CD14-positive monocyte (primary cell): ENCODE measurements at regions not wholly inside any gene's neighbourhood (a gene's known extent, or its start where the extent isn't known, plus 50 kb on each side); places are given as distances from the start of the nearest gene placed in this dataset.

Source experiments
- DNase-seq, 3 donors: peaks; one replicate each; pipeline ENCODE4 v3.0.0-alpha.2; 2011 to 2022
- H2AFZ ChIP-seq: 2 replicates; pipeline ENCODE4 v1.6.0; 2012; ENCODE audit warnings: mild to moderate bottlenecking, low read depth, low read length, inconsistent platforms; ENCODE audit not compliant: insufficient read depth, poor library complexity, severe bottlenecking
- H3K27ac ChIP-seq, 2 donors: 1 replicate in 1 of 2; 2 replicates in 1 of 2; pipeline ENCODE4 v1.5.1; 2012 to 2013; ENCODE audit warnings: low read length in 2 of 2, control low read depth in 1 of 2, inconsistent platforms in 1 of 2, low read depth in 1 of 2, mild to moderate bottlenecking in 1 of 2
- H3K27me3 ChIP-seq, 2 donors: one replicate each; pipeline versions ENCODE4 v1.6.0 to v1.6.1; 2011 to 2013; ENCODE audit warnings: low read length in 2 of 2; ENCODE audit not compliant: control insufficient read depth in 2 of 2, insufficient read depth in 2 of 2
- H3K36me3 ChIP-seq, 2 donors: replicated peaks in 1 of 2; 1 replicate in 1 of 2; 2 replicates in 1 of 2; pipeline versions ENCODE4 v1.5.1 to v1.6.1; 2012 to 2013; ENCODE audit warnings: low read length in 2 of 2, control low read depth in 1 of 2, inconsistent platforms in 1 of 2, mild to moderate bottlenecking in 1 of 2; ENCODE audit not compliant: insufficient read depth in 2 of 2, control insufficient read depth in 1 of 2
- H3K4me1 ChIP-seq, 2 donors: 1 replicate in 1 of 2; 2 replicates in 1 of 2; pipeline versions ENCODE4 v1.5.1 to v1.6.1; 2012 to 2013; ENCODE audit warnings: low read length in 2 of 2, control low read depth in 1 of 2, inconsistent platforms in 1 of 2, mild to moderate bottlenecking in 1 of 2, moderate library complexity in 1 of 2; ENCODE audit not compliant: insufficient read depth in 2 of 2, control insufficient read depth in 1 of 2
- H3K4me2 ChIP-seq: replicated peaks from 2 replicates; pipeline ENCODE3; 2012; ENCODE audit warnings: low read length, moderate library complexity, mild to moderate bottlenecking; ENCODE audit not compliant: poor library complexity, severe bottlenecking; ENCODE audit errors: extremely low read depth
- H3K4me3 ChIP-seq, 3 experiments: fragments of 200-600 bp in 1 of 3; sonication (generic) in 1 of 3; replicated peaks in 1 of 3; 1 replicate in 2 of 3; 2 replicates in 1 of 3; pipeline ENCODE4 v1.5.1; 2011 to 2013; ENCODE audit warnings: low read length in 3 of 3, mild to moderate bottlenecking in 3 of 3, control low read depth in 2 of 3, low read depth in 2 of 3, inconsistent platforms in 1 of 3, moderate library complexity in 1 of 3
- H3K79me2 ChIP-seq: 2 replicates; pipeline ENCODE4 v1.6.0; 2012; ENCODE audit warnings: mild to moderate bottlenecking, control low read depth, inconsistent platforms, low read length, moderate library complexity; ENCODE audit not compliant: insufficient read depth
- H3K9ac ChIP-seq: 2 replicates; pipeline ENCODE4 v1.6.0; 2017; ENCODE audit warnings: low read length, mild to moderate bottlenecking; ENCODE audit not compliant: insufficient read depth, poor library complexity, severe bottlenecking
- H3K9me3 ChIP-seq, 2 donors: replicated peaks in 1 of 2; 1 replicate in 1 of 2; 2 replicates in 1 of 2; pipeline versions ENCODE4 v1.5.1 to v1.6.1; 2012 to 2013; ENCODE audit warnings: low read length in 2 of 2, control low read depth in 1 of 2; ENCODE audit not compliant: control insufficient read depth in 1 of 2, insufficient read depth in 1 of 2
- H4K20me1 ChIP-seq: 2 replicates; pipeline ENCODE4 v1.6.0; 2012; ENCODE audit warnings: mild to moderate bottlenecking, low read length, control low read depth, moderate library complexity; ENCODE audit not compliant: insufficient read depth
- H3K27ac Mint-ChIP-seq, 7 donors: one replicate each; pipeline ENCODE4 v1.8.0; 2020; ENCODE audit warnings: mild to moderate bottlenecking in 7 of 7, mixed read lengths in 7 of 7, moderate library complexity in 6 of 7, inconsistent platforms in 2 of 7
- H3K27me3 Mint-ChIP-seq, 3 donors: one replicate each; pipeline ENCODE4 v1.8.0; 2021 to 2022; ENCODE audit warnings: low read depth in 3 of 3, mild to moderate bottlenecking in 3 of 3, mixed read lengths in 3 of 3, moderate library complexity in 3 of 3, inconsistent platforms in 1 of 3
- H3K36me3 Mint-ChIP-seq, 2 donors: one replicate each; pipeline ENCODE4 v1.8.0; 2020; ENCODE audit warnings: mixed read lengths in 2 of 2, inconsistent platforms in 1 of 2, mild to moderate bottlenecking in 1 of 2
- H3K4me1 Mint-ChIP-seq: one replicate; pipeline ENCODE4 v1.8.0; 2020; ENCODE audit warnings: mild to moderate bottlenecking, mixed read lengths
- H3K4me3 Mint-ChIP-seq, 2 donors: one replicate each; pipeline ENCODE4 v1.8.0; 2020; ENCODE audit warnings: mild to moderate bottlenecking in 2 of 2, mixed read lengths in 2 of 2, moderate library complexity in 1 of 2
- H3K9me3 Mint-ChIP-seq, 7 donors: one replicate each; pipeline ENCODE4 v1.8.0; 2020 to 2022; ENCODE audit warnings: mixed read lengths in 7 of 7, mild to moderate bottlenecking in 6 of 7, moderate library complexity in 6 of 7, inconsistent platforms in 2 of 7
- CTCF ChIP-seq: fragments of 200-600 bp; IDR thresholded peaks from one replicate; pipeline ENCODE4 v1.8.0; 2022; ENCODE audit warnings: antibody characterized with exemption, mild to moderate bottlenecking
- WGBS: methylation state at CpG from one replicate; pipeline ENCODE4 v1.1.5; 2013; ENCODE audit warnings: missing lambda C conversion rate; ENCODE audit not compliant: insufficient coverage; 5-methylcytosine and 5-hydroxymethylcytosine counted together
- intact Hi-C, 2 donors: fragments of 100-400 bp; cut with micrococcal nuclease; formaldehyde crosslinking; loops; one replicate each; pipeline versions ENCODE4 v1.15.0 to v1.15.1; 2023

DNA sequence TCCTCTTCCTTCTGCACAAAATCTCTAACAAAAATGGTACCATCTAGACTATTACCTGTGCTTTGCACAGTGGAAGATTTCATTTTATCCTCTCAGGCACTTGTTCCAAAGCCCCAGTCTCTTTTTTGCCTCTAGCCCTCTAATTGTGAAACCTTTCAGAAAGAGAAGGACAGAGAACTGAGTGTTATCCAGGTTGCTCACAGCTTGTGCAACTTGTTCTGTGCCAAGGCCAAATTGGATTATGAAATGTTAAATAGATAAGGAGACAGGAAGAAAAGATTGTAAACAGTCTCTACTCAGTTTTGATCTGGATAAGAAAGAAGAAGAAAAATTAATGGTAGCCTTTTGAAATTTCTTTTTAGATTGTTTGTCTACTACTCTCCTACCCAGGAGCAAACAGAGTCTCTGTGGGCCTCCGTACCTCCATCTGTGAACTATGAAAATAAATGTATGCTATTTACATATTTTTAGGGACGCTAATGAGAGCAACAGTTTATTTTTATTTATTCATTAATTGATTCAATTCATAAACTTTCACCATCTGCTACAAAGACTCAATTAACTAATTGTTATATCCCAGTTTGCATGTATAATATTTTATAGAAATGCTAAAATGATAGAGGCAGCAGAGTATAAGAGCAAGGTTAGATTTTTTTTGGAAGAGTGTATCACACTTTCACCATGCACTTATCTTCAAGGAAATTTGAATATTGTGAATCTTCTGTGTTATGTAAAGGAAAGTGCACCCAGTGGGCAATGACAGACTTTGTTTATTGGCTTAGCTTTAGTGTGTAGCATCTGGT, 339.0 kb upstream of the ETAA1 start:
- intact Hi-C loops: no loop called here
- H3K9me3 ChIP-seq: no peaks in the 10 kb centered on the region
- H3K27me3 ChIP-seq: no peaks in the 10 kb centered on the region
- no peak overlapping the region for H3K9ac ChIP-seq
- H3K4me2 ChIP-seq: no peak overlapping the region
- H3K36me3 ChIP-seq: no peaks in the 10 kb centered on the region
- H2AFZ ChIP-seq: no peak overlapping the region
- no peak for DNase-seq
- Mint-ChIP-seq H3K4me3 (no peak overlapping the region), H3K4me1 (no peaks in the 10 kb centered on the region), H3K27ac (no peak overlapping the region), H3K9me3 (peaks cover 0 to 5% (median 0%) of the 10 kb centered on the region in 7 donors), H3K36me3 (no peaks in the 10 kb centered on the region), H3K27me3 (peaks cover 0 to 1% (median 0%) of the 10 kb centered on the region in 3 donors)
- no peaks in the 10 kb centered on the region for H3K79me2 ChIP-seq
- no CpG with 5 or more reads among the region's 2 CpGs for WGBS
- H3K27ac ChIP-seq: no peak overlapping the region
- H4K20me1 ChIP-seq: no peaks in the 10 kb centered on the region
- no peak overlapping the region for H3K4me3 ChIP-seq
- no peak for TF ChIP-seq CTCF
- H3K4me1 ChIP-seq: no peaks in the 10 kb centered on the region

GRCh38 chr2:67065046-67065445, 332.1 kb upstream of the ETAA1 start:
- Histone ChIP-seq H3K9ac (no peak overlapping the region), H3K9me3 (peaks cover 0 to 2% of the 10 kb centered on the region in 2 donors), H3K79me2 (no peaks in the 10 kb centered on the region), H3K4me2 (no peak overlapping the region), H4K20me1 (no peaks in the 10 kb centered on the region), H3K27ac (no peak overlapping the region), H2AFZ (no peak overlapping the region), H3K4me1 (no peaks in the 10 kb centered on the region), H3K4me3 (no peak overlapping the region), H3K36me3 (no peaks in the 10 kb centered on the region), H3K27me3 (no peaks in the 10 kb centered on the region)
- Mint-ChIP-seq H3K4me1 (no peaks in the 10 kb centered on the region), H3K36me3 (no peaks in the 10 kb centered on the region), H3K27ac (no peak overlapping the region), H3K9me3 (peaks cover 0 to 5% (median 1%) of the 10 kb centered on the region in 7 donors), H3K4me3 (no peak overlapping the region), H3K27me3 (no peaks in the 10 kb centered on the region)
- TF ChIP-seq CTCF: no peak
- DNase-seq: no peak
- 86% methylated on average over 1 of the region's 4 CpGs for WGBS
- intact Hi-C loops: no loop called here
